ENCODE measurements at regions not wholly inside any gene's neighbourhood (a gene's known extent, or its start where the extent isn't known, plus 50 kb on each side); places are given as distances from the start of the nearest gene placed in this dataset.
"Not testable (repeated sequence)": the region's sequence is repeated elsewhere in the genome, so short reads cannot be mapped to it uniquely, and the experiment has no call there.

GRCh38 chr1:187734427-187734826 is 905.7 kb downstream of the PLA2G4A start:
- in situ Hi-C loops (cut with MboI; ENCODE audit: low sequenced_read_pairs, unreplicated experiment): no loop called here
- DNase-seq (ENCODE audit: low spot score): no peak
- no peak for TF ChIP-seq CTCF (IDR thresholded peaks at IDR 0.05; ENCODE audit: borderline replicate concordance, control extremely low read depth, extremely low read depth, insufficient read depth, missing control alignments)

- in situ Hi-C loops (cut with MboI; ENCODE audit: low sequenced_read_pairs, unreplicated experiment): no loop called here
- DNase-seq (ENCODE audit: low spot score): peak; percentile 18
- no peak for TF ChIP-seq CTCF (IDR thresholded peaks at IDR 0.05; ENCODE audit: borderline replicate concordance, control extremely low read depth, extremely low read depth, insufficient read depth, missing control alignments)
These were observed 915.9 kb downstream of the PLA2G4A start for GRCh38 chr1:187744665-187745064.

GRCh38 chr1:187755536-187755935 is 926.8 kb downstream of the PLA2G4A start:
- no peak for TF ChIP-seq CTCF (IDR thresholded peaks at IDR 0.05; ENCODE audit: borderline replicate concordance, control extremely low read depth, extremely low read depth, insufficient read depth, missing control alignments)
- DNase-seq (ENCODE audit: low spot score): no peak
- in situ Hi-C loops (cut with MboI; ENCODE audit: low sequenced_read_pairs, unreplicated experiment): no loop called here

- DNase-seq (ENCODE audit: low spot score); in situ Hi-C loops (cut with MboI; ENCODE audit: low sequenced_read_pairs, unreplicated experiment): not testable (repeated sequence)
These were observed 927.9 kb downstream of the PLA2G4A start for GRCh38 chr1:187756684-187757083.

GRCh38 chr1:187759825-187760333 is 931.1 kb downstream of the PLA2G4A start:
- in situ Hi-C loops (cut with MboI; ENCODE audit: low sequenced_read_pairs, unreplicated experiment): no loop called here
- TF ChIP-seq CTCF (IDR thresholded peaks at IDR 0.05; ENCODE audit: borderline replicate concordance, control extremely low read depth, extremely low read depth, insufficient read depth, missing control alignments): no peak

GRCh38 chr1:187762118-187762517 is 933.4 kb downstream of the PLA2G4A start:
- DNase-seq (ENCODE audit: low spot score): no peak
- no peak for TF ChIP-seq CTCF (IDR thresholded peaks at IDR 0.05; ENCODE audit: borderline replicate concordance, control extremely low read depth, extremely low read depth, insufficient read depth, missing control alignments)
- in situ Hi-C loops (cut with MboI; ENCODE audit: low sequenced_read_pairs, unreplicated experiment): no loop called here

More at GRCh38 chr1:187759825-187760333, 931.1 kb downstream of the PLA2G4A start:
- no peak for DNase-seq (ENCODE audit: low spot score)

GRCh38 chr1:187763465-187763864 is 934.7 kb downstream of the PLA2G4A start:
- no peak for TF ChIP-seq CTCF (IDR thresholded peaks at IDR 0.05; ENCODE audit: borderline replicate concordance, control extremely low read depth, extremely low read depth, insufficient read depth, missing control alignments)
- in situ Hi-C loops (cut with MboI; ENCODE audit: low sequenced_read_pairs, unreplicated experiment): no loop called here
- no peak for DNase-seq (ENCODE audit: low spot score)

Data from GM13976 (cell line).